ENCODE measurements at regions not wholly inside any gene's neighbourhood (a gene's known extent, or its start where the extent isn't known, plus 50 kb on each side); places are given as distances from the start of the nearest gene placed in this dataset.

GRCh38 chr17:73799781-73800627, 155.8 kb upstream of the SDK2 start:
- no peak overlapping the region for H3K9ac ChIP-seq (ENCODE audit: low read length)
- no peak overlapping the region for H3K4me3 ChIP-seq (ENCODE audit: low read length)
- H3K36me3 ChIP-seq (ENCODE audit: control insufficient read depth, insufficient read depth, low read length, severe bottlenecking), result no peaks in the 10 kb centered on the region
- peaks cover 35% of the 10 kb centered on the region for H3K27me3 ChIP-seq (replicated peaks; ENCODE audit: control insufficient read depth, insufficient read depth, low read length)
- DNase-seq (ENCODE audit: low read depth), result no peak
- peaks cover 22% of the 10 kb centered on the region for H3K4me1 ChIP-seq (ENCODE audit: control insufficient read depth, insufficient read depth, low read length)
- peaks cover 10% of the 10 kb centered on the region for H3K9me3 ChIP-seq (ENCODE audit: control insufficient read depth, low read length)

DNA sequence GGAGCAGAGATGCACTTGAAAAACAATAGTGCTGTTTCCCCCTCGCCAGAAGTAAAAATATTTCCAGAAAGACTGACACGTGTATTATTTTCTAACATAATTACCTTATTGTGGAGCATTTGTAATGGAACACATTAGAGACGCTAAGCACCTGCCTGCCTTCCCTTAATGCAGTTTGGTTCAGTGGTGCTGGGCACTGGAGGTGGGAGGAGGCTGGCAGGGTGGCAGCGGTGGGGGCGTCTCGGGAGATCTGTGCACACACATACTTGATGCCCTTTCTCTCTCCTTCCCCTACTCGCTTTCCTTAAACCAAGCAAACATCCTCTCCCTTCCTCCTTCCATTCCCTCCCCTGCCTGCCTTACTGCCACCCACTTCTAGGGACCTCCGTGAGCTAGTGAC, 156.6 kb upstream of the SDK2 start:
- H3K27me3 ChIP-seq (replicated peaks; ENCODE audit: control insufficient read depth, insufficient read depth, low read length), result peaks cover 38% of the 10 kb centered on the region
- no peak overlapping the region for H3K9ac ChIP-seq (ENCODE audit: low read length)
- DNase-seq (ENCODE audit: low read depth), result no peak
- H3K36me3 ChIP-seq (ENCODE audit: control insufficient read depth, insufficient read depth, low read length, severe bottlenecking), result no peaks in the 10 kb centered on the region
- H3K4me3 ChIP-seq (ENCODE audit: low read length), result no peak overlapping the region
- H3K4me1 ChIP-seq (ENCODE audit: control insufficient read depth, insufficient read depth, low read length), result peaks cover 22% of the 10 kb centered on the region
- peaks cover 11% of the 10 kb centered on the region for H3K9me3 ChIP-seq (ENCODE audit: control insufficient read depth, low read length)

DNA sequence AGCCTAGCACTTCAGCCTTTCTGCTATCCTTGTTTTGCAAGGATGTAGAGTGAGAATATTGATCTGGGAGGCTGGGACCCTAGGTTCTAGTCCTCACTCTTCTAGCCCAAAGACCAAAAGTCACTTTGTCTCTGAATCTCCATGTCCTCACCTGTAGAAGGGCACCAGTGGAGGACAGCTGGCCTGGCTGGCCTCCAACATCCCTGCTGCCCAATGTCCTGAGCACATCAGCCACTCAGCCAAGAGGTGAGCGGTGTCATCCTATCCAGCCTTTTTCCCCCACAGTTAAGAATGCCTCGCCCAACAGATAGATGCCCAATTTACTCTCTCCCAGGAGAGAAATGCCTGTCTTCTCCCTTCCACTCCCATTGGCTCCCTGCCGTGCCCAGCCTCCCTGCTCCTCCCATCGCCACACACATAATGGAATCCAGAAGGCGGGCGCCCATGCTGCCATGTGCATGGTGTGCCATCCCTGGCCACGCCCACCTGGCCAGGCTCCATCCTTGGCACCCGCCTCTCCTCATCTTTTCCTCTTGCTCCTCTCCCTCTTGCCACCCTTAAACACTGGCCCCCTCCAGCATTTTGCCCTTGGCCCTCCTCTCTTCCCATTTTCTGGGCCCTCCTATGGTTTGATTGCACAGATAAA, 157.3 kb upstream of the SDK2 start:
- Histone ChIP-seq H3K4me1 (ENCODE audit: control insufficient read depth, insufficient read depth, low read length) (peaks cover 21% of the 10 kb centered on the region), H3K4me3 (ENCODE audit: low read length) (no peak overlapping the region), H3K9me3 (ENCODE audit: control insufficient read depth, low read length) (peaks cover 15% of the 10 kb centered on the region), H3K36me3 (ENCODE audit: control insufficient read depth, insufficient read depth, low read length, severe bottlenecking) (no peaks in the 10 kb centered on the region), H3K9ac (ENCODE audit: low read length) (no peak overlapping the region), H3K27me3 (replicated peaks; ENCODE audit: control insufficient read depth, insufficient read depth, low read length) (peaks cover 41% of the 10 kb centered on the region)
- no peak for DNase-seq (ENCODE audit: low read depth)

- Histone ChIP-seq H3K4me3 (ENCODE audit: low read length) (no peak overlapping the region), H3K9me3 (ENCODE audit: control insufficient read depth, low read length) (peaks cover 22% of the 10 kb centered on the region), H3K9ac (ENCODE audit: low read length) (no peak overlapping the region), H3K36me3 (ENCODE audit: control insufficient read depth, insufficient read depth, low read length, severe bottlenecking) (no peaks in the 10 kb centered on the region), H3K4me1 (ENCODE audit: control insufficient read depth, insufficient read depth, low read length) (peaks cover 14% of the 10 kb centered on the region), H3K27me3 (replicated peaks; ENCODE audit: control insufficient read depth, insufficient read depth, low read length) (peaks cover 41% of the 10 kb centered on the region)
- DNase-seq (ENCODE audit: low read depth), result no peak
Observed at GRCh38 chr17:73802314-73802713, 158.1 kb upstream of the SDK2 start.

GRCh38 chr17:73802871-73803270, 158.6 kb upstream of the SDK2 start:
- H3K4me3 ChIP-seq (ENCODE audit: low read length), result no peak overlapping the region
- no peak overlapping the region for H3K9ac ChIP-seq (ENCODE audit: low read length)
- H3K9me3 ChIP-seq (ENCODE audit: control insufficient read depth, low read length), result peaks cover 22% of the 10 kb centered on the region
- H3K4me1 ChIP-seq (ENCODE audit: control insufficient read depth, insufficient read depth, low read length), result peaks cover 8% of the 10 kb centered on the region
- no peaks in the 10 kb centered on the region for H3K36me3 ChIP-seq (ENCODE audit: control insufficient read depth, insufficient read depth, low read length, severe bottlenecking)
- no peak for DNase-seq (ENCODE audit: low read depth)
- H3K27me3 ChIP-seq (replicated peaks; ENCODE audit: control insufficient read depth, insufficient read depth, low read length), result peaks cover 41% of the 10 kb centered on the region

- no peaks in the 10 kb centered on the region for H3K36me3 ChIP-seq (ENCODE audit: control insufficient read depth, insufficient read depth, low read length, severe bottlenecking)
Observed at GRCh38 chr17:73803964-73804435, 159.8 kb upstream of the SDK2 start.

DNA sequence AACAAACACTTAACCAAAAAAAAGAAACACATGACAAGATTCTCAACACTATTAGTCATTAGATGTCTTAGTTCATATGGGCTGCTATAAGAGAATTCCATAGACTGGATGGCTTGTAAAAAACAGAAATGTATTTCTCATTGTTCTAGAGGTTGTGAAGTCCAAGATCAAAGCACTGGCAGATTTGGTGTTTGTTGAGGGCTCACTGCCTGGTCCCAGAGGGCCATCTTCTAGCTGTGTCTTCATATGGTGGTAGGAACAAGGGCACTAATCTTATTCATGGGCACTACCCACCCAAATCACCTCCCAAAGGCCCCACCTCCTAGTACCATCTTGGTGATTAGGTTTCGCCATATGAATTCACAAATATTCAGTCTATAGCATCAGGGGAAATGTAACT, 162.5 kb upstream of the SDK2 start:
- Histone ChIP-seq H3K4me3 (ENCODE audit: low read length) (no peak overlapping the region), H3K9ac (ENCODE audit: low read length) (no peak overlapping the region)
- no peak for DNase-seq (ENCODE audit: low read depth)

More at GRCh38 chr17:73803964-73804435, 159.8 kb upstream of the SDK2 start:
- H3K4me3 ChIP-seq (ENCODE audit: low read length), result no peak overlapping the region
- no peak overlapping the region for H3K9ac ChIP-seq (ENCODE audit: low read length)
- peaks cover 41% of the 10 kb centered on the region for H3K27me3 ChIP-seq (replicated peaks; ENCODE audit: control insufficient read depth, insufficient read depth, low read length)
- peaks cover 22% of the 10 kb centered on the region for H3K9me3 ChIP-seq (ENCODE audit: control insufficient read depth, low read length)
- DNase-seq (ENCODE audit: low read depth), result no peak
- H3K4me1 ChIP-seq (ENCODE audit: control insufficient read depth, insufficient read depth, low read length), result peaks cover 2% of the 10 kb centered on the region

DNA sequence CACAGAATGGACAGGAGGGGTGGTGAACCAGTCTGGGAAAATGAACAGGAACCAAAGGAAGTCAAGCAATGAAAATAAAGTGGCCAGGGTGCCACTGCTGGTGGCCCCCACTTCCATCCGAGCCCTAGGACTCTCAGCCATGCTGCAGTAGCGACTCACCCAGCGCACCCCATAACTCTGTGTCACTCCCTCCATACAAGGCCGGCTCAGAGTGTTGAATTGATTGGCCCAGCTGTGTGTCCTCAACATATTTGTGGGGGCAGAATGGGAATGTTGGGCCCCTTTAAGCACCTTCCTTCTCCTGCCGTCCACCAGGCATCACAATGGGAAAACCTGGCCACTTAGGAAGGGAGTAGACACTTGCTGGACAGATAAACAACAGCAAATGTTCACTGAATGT, 169.0 kb upstream of the SDK2 start:
- DNase-seq (ENCODE audit: low read depth), result no peak
- Histone ChIP-seq H3K4me3 (ENCODE audit: low read length) (no peak overlapping the region), H3K4me1 (ENCODE audit: control insufficient read depth, insufficient read depth, low read length) (no peaks in the 10 kb centered on the region), H3K27me3 (replicated peaks; ENCODE audit: control insufficient read depth, insufficient read depth, low read length) (peaks cover 20% of the 10 kb centered on the region), H3K36me3 (ENCODE audit: control insufficient read depth, insufficient read depth, low read length, severe bottlenecking) (no peaks in the 10 kb centered on the region), H3K9me3 (ENCODE audit: control insufficient read depth, low read length) (no peaks in the 10 kb centered on the region), H3K9ac (ENCODE audit: low read length) (no peak overlapping the region)

More for the DNA sequence above, 162.5 kb upstream of the SDK2 start:
- Histone ChIP-seq H3K27me3 (replicated peaks; ENCODE audit: control insufficient read depth, insufficient read depth, low read length) (peaks cover 33% of the 10 kb centered on the region), H3K4me1 (ENCODE audit: control insufficient read depth, insufficient read depth, low read length) (no peaks in the 10 kb centered on the region), H3K9me3 (ENCODE audit: control insufficient read depth, low read length) (peaks cover 22% of the 10 kb centered on the region), H3K36me3 (ENCODE audit: control insufficient read depth, insufficient read depth, low read length, severe bottlenecking) (no peaks in the 10 kb centered on the region)

GRCh38 chr17:73814075-73814474, 169.8 kb upstream of the SDK2 start:
- Histone ChIP-seq H3K4me3 (ENCODE audit: low read length) (no peak overlapping the region), H3K27me3 (replicated peaks; ENCODE audit: control insufficient read depth, insufficient read depth, low read length) (peaks cover 23% of the 10 kb centered on the region), H3K9me3 (ENCODE audit: control insufficient read depth, low read length) (no peaks in the 10 kb centered on the region), H3K4me1 (ENCODE audit: control insufficient read depth, insufficient read depth, low read length) (no peaks in the 10 kb centered on the region), H3K9ac (ENCODE audit: low read length) (no peak overlapping the region), H3K36me3 (ENCODE audit: control insufficient read depth, insufficient read depth, low read length, severe bottlenecking) (no peaks in the 10 kb centered on the region)
- DNase-seq (ENCODE audit: low read depth), result no peak

GRCh38 chr17:73815474-73815873, 171.2 kb upstream of the SDK2 start:
- Histone ChIP-seq H3K4me1 (ENCODE audit: control insufficient read depth, insufficient read depth, low read length) (no peaks in the 10 kb centered on the region), H3K4me3 (ENCODE audit: low read length) (no peak overlapping the region), H3K27me3 (replicated peaks; ENCODE audit: control insufficient read depth, insufficient read depth, low read length) (peaks cover 23% of the 10 kb centered on the region), H3K9me3 (ENCODE audit: control insufficient read depth, low read length) (no peaks in the 10 kb centered on the region), H3K9ac (ENCODE audit: low read length) (no peak overlapping the region), H3K36me3 (ENCODE audit: control insufficient read depth, insufficient read depth, low read length, severe bottlenecking) (no peaks in the 10 kb centered on the region)
- DNase-seq (ENCODE audit: low read depth), result no peak

- no peak for DNase-seq (ENCODE audit: low read depth)
- no peak overlapping the region for H3K4me3 ChIP-seq (ENCODE audit: low read length)
- H3K36me3 ChIP-seq (ENCODE audit: control insufficient read depth, insufficient read depth, low read length, severe bottlenecking), result no peaks in the 10 kb centered on the region
- peaks cover 4% of the 10 kb centered on the region for H3K4me1 ChIP-seq (ENCODE audit: control insufficient read depth, insufficient read depth, low read length)
- H3K9ac ChIP-seq (ENCODE audit: low read length), result no peak overlapping the region
- no peaks in the 10 kb centered on the region for H3K9me3 ChIP-seq (ENCODE audit: control insufficient read depth, low read length)
- peaks cover 24% of the 10 kb centered on the region for H3K27me3 ChIP-seq (replicated peaks; ENCODE audit: control insufficient read depth, insufficient read depth, low read length)
Observed at GRCh38 chr17:73819440-73820395, 175.5 kb upstream of the SDK2 start.

All from adipocyte (in vitro differentiated cells).